HG02852 (cell line): ENCODE measurements at regions not wholly inside any gene's neighbourhood (a gene's known extent, or its start where the extent isn't known, plus 50 kb on each side); places are given as distances from the start of the nearest gene placed in this dataset.
"Not testable (repeated sequence)": the region's sequence is repeated elsewhere in the genome, so short reads cannot be mapped to it uniquely, and the experiment has no call there.

Source experiments
- ATAC-seq: cut with Tn5 transposase; IDR thresholded peaks from one replicate; pipeline ENCODE4 v1.9.1; 2021; ENCODE audit warnings: mild to moderate bottlenecking, moderate library complexity; ENCODE audit not compliant: unreplicated experiment

DNA sequence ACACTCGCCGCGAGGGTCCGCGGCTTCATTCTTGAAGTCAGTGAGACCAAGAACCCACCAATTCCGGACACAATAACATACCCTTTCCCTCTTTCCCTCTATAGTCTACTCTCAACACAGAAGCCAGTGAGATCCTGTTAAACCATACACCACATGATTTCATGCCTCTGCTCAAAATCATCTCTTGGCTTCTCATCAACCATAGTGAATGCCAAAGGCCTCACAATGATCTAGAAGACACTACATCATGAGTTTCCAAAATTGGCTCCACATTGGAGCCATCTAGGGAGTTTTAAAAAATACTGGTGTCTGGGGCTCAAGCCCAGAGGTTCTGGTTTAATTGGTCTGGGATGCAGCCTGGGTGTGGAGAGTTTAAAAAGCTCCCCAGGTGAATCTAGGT, 124.5 kb downstream of the EFNB1 start:
- ATAC-seq = no peak

DNA sequence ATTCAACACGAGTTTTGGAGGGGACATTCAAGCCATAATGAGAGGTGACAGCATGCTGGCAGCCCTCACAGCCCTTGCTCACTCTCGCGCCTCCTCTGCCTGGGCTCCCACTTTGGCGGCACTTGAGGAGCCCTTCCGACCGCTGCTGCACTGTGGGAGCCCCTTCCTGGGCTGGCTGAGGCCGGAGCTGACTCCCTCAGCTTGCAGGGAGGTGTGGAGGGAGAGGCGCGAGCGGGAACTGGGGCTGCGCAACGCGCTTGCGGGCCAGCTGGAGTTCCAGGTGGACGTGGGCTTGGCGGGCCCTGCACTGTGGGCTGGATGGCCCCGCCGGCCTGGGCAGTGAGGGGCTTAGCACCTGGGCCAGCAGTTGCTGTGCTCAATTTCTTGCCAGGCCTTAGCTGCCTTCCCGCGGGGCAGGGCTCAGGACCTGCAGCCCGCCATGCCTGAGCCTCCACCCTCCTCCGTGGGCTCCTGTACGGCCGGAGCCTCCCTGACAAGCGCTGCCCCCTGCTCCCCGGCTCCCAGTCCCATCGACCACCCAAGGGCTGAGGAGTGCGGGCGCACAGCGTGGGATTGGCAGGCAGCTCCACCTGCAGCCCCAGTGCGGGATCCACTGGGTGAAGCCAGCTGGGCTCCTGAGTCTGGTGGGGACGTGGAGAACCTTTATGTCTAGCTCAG, 123.3 kb downstream of the EFNB1 start:
- ATAC-seq = not testable (repeated sequence)

DNA sequence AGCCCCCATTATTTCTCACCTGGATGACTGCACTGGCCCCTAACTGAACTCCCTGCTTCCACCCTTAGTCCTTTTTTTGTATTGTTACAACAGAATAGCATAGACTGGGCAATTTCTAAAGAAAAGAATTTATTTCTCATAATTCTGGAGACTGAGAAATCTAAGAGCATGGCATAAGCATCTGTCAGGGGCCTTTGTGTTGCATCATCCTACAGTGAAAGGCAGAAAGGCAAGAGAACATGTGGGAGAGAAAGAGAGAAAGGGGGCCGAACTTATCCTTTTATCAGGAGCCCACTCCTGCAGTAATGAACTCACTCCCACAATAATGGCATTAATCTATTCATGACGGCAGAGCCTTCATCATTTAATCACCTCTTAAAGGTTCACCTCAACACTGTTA, 122.1 kb downstream of the EFNB1 start:
- ATAC-seq = no peak

DNA sequence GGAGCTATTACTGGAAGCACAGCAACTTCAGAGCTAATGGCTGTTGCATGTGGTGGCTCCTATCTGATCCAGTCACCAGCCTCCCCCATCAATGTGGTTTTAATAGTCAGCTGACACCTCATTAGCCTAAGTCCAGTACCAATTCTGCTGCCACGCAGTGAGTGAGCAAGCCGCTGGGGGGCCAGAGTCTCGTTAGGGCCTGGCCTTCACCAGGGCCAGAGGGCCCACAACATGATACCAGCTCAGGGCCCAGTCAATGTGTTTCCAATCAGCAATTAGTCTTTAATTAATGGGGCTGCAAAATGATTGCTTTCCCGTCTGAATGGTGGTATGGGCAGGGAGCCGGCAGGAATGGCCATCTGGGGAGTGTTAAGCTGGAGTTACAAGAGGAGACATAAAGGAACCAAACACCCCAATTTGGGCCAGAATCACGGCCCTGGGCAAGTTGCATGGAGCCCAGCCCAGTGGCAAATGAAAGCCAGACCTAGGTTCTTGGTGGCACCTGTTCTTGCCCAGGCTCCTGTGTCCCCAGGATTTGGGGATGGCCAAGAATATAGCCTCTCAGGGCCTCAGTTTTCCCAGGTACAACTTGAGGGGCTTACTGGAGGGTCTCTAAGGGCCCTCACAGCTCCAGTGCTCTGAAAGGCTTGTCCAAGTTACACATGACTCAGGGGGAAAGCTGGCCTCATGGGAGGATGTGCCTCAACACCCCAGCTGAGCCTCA, 119.2 kb downstream of the EFNB1 start:
- ATAC-seq = no peak

DNA sequence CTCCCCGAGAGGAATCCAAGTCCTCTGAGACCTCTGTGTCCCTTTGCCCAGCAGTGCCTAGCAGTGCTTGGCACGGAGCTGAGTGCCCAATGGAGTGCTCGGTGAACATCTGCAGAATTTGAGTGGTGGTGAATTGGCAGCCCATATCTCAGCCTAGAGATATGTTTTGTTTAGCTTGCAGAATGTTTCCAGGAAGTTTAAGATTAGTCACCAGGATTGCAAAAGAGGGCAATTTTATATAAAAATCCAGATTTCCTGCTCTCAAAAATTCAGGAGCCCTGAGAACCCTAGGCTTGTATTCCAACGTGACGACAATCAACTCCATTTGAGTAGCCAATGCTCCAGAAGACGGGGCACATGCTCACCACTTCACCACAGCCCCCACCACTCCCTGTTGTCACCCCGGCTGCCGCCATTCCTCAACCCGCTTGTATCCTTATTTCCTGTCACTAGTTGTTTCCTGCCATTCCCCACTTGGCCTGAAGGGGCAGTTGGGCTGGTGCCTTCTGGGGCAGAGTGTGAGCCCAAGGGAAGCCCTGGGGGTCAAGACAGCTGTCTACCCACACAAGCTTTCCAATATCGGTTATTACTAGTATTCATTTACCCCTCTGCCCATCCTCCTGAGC, 116.9 kb downstream of the EFNB1 start:
- ATAC-seq = no peak

DNA sequence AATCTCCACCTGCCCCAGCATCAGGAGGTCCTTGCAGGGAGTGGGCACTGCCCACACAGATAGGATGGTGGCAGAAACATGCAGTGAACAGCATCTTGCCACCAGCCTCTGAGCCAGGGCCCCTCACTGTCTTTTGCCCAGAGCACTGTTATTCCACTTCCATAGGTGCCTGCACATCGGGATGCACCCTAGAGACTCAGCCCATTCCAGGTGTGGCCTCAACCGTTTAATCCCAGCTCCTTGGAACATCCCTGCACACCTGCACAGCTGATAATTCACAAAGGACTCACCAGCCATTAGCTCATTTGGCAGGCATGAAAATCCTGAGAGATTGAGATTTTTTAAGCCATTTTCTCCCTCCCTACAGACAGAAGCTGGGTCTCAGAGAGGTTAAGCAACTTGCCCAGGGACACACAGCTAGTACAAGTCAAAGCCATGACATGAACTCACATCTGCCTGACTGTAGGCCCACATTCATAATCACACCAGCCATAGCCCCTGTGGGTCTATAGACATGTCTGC, 116.3 kb downstream of the EFNB1 start:
- no peak for ATAC-seq

DNA sequence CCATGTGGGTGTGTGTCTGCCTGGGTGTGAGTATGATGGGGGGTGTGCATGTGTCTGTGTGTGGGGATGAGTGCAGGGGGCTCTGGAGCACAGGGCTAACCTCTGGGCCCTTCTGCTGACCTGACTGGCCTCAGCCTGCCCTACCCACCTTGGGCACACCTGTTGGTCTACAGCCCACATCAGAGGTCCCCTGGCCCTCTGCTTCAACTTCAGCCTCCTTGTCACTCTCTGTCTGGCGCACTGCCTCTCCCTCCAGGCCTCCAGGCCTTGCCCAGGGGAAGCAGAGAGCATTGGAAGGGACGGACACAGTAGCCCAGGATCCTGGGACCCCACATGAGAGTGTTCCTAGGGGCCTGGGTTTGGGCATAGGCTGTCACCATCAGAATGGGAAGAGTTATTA, 115.4 kb downstream of the EFNB1 start:
- no peak for ATAC-seq

DNA sequence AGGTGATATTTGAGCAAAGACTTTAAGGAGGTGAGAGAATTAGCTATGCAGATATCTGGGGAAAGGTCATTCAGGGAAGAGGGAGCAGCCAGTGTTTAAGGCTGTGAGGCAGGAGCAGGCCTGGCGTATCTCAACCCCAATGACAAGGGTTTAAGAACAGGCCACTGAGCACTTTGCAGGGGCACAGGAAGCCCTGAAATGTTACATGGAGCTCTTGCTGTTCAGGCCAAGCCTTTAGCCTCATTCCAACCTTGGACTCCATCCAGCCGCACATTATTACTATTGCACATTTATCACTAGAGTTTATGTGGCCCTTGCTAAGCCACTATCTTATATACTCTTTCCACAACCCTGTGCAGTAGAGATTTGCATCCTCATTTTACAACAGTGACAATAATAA, 114.0 kb downstream of the EFNB1 start:
- no peak for ATAC-seq

DNA sequence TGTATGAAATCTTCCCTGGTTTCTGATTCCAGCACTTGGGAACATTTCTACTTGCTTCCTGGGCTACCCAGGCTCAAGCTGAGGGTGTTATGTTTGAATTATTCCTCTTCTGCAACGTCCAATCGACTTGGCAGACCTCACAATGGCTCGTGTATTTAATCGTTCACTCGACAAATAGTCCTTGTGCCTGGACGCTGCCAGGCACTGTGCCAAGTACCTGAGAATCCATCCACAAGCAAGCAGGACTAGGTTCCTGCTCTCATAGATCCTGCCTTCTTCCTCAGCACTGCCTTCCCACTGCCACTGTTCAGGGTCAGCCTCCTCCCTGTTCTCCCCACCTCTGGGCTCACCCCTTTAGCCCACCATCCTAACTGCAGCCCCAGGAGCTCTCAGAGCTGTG, 113.3 kb downstream of the EFNB1 start:
- ATAC-seq = no peak

DNA sequence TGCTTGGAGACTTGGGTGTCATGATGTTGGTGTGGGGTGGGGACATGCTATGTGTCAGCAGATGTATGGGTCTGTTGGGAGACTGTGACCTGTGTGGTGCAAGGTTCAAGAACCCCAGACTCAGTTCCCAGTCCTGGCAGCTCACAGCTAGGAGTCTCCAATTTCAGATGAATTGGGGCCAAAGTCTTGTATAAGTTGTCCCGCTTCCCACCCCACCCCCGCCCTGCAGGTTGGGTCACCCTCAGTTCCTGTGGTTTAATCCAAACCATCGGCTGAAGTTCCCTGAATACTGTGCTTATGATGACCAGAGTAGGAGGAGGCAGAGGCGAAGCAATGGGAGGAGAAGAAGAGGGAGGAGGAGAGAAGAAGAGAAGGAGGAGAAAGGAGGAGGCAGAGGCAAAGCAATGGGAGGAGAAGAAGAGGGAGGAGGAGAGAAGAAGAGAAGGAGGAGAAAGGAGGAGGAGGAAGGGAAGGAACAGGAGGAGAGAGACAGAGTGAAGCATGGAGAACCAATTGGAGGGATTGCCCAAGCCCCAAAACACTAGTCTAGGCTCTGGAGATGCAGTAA, 112.6 kb downstream of the EFNB1 start:
- no peak for ATAC-seq

DNA sequence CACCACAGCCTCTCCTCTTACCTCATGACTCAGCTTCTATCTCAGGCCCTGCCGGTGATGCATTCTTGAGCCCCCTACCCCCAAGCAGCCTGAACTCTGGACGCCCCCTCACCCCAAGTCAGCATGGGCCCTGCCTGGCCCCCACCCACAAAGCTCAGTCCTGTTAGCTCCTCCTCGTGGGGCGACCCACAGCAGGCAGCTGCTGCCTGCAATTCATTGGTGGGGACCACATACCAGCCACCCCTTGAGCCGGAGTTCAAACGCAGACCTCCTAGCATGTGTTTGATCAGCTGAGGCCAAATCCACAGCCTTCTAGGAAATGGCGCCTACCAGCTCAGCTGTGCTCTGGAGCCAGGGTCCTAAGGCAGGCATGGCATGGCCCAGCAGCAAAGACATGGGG, 111.8 kb downstream of the EFNB1 start:
- ATAC-seq = no peak

DNA sequence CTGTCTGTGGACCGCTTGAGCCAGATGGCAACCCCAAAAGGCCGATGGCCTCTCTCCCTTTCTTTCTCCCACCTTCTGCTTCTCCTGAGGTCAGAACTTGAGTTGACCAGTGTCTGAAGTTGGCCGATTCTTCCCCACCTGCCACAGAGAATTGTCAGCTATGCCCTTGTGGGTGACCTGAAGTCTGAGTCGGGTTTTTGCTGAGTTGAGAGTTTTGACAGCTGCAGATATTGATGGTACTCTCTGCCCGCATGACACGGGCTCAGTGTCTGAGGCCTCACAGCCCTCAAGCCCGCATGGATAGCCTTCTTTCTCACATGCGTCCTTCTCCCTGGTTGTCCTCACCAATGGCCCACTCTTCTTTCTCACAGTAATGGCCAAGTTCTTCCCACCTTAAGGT, 111.0 kb downstream of the EFNB1 start:
- no peak for ATAC-seq

DNA sequence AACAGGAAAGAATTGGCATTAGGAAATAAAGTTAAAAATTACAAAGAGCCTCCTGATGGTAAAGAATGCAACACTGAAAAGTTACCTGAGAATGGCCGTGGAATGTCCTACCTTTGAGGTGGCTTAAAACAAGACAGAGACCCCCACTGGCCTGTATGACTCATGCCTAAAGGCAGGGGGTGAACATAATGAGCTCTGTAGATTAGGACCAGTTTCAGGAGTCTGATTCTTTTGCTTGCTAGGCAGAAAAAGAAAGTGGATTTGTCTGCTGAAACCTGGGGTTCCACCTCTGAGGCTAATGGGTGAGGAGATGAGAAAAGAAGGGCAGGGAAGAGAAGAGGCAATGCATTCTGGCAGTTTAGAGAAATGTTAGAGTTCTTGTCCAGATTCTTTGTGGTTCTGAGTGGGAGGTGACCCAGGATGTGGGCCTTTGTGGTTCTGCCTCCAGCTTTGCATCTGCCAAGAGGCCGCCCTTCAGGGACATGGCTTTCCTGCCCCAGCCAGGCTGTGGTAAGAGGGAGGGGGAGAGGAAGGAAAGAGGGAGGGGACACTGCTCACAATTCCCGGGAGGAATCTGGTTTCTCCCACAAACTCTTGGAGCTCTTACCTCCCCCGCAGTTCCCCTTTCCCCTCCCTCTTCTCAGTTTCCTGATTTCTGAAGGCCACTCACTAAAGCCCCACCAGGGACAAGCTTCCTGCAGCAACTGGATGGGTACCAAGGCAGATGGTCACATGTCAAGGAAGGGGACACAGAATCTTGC, 109.6 kb downstream of the EFNB1 start:
- no peak for ATAC-seq

DNA sequence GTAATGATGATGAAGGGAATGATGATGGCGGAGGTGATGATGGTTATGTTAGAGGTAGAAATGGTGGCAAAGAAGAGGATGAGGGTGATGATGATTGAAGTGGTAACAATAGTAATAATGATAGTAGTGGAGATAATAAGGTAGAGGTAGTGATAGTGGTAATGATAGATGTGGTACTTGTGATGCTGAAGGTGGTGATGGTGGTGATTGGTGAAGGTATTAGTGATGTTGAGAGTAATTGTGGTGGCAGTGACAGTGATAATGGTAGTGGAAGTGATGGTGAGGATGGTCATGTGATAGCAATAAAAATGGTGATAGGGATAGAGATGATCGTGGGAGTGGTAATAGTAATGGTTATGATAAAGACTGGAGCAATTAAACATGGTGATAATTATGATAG, 108.8 kb downstream of the EFNB1 start:
- no peak for ATAC-seq

DNA sequence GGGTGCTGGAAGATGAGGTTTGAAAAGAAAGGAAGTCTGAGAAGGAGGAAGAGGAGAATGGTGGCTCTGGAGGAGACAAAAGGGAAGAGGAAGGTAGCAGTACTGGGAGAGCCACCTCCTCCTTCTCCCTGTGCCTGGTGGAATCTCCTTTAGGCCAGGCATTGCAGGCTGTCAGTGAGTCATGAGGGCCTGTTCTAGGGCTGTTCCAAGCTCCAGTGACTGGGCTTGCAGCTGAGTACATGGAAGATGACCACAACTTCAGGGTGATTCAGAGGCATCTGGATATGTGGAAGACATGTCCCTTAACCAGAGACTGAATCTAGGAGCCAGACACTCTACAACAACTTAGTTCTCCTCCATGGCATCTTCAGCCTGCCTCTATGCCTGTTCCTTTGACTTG, 107.8 kb downstream of the EFNB1 start:
- no peak for ATAC-seq

DNA sequence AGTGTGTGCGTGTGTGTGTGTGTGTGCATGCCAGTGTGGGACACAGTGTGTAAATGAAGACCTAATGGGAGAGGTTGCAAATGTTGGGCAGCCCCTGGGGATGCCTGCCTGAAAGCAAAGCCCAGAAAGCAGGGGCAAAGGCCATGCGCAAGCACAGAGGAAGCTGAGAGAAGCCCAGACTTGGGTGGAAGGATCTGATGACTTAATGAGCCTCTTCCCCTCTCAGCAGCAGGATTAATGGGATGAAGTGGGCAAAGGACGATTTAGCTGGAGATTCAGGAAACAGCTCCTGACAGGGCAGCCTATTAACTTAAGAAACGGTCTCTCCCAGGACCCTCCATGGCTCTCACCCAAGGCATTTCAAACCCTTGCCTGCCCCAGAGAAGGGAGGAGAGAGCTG, 107.3 kb downstream of the EFNB1 start:
- ATAC-seq = no peak

DNA sequence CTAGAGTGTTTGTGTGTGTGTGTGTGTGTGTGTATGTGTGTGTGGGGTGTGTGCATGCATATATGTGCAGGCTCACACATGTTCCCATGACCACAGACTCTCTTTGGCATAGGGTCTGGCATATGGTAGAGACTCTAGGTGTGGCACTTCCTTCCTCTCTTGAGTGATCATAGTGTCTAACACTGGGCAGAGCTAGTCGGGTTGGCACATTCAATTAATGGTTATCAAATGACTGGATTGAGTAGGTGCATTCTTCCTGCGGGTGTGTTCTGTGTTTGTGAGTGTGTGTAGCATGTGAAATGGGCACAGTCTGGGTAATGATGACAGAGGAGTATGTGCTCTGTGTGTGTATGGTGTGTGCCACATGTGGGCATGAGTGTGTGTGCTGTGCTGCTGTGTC, 106.5 kb downstream of the EFNB1 start:
- ATAC-seq = no peak

DNA sequence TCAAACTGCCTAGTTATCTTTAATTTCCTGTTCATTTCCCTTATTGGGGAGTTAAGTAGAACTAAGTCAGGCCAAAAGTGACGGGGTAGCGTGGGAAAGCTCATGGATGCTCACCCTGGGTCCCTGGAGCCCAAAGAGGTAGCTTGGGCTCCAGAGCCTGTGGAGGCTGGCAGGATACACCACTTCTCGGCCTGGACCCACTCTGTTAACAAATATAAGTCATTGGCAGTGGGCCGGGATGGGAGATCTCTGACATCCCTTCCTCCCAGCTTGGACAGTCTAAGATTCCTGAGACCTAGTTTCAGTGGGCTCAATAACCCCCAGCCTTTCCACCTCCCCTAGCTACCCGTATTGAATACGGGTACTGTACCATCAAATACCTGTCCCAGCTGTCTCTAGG, 106.1 kb downstream of the EFNB1 start:
- ATAC-seq = no peak

DNA sequence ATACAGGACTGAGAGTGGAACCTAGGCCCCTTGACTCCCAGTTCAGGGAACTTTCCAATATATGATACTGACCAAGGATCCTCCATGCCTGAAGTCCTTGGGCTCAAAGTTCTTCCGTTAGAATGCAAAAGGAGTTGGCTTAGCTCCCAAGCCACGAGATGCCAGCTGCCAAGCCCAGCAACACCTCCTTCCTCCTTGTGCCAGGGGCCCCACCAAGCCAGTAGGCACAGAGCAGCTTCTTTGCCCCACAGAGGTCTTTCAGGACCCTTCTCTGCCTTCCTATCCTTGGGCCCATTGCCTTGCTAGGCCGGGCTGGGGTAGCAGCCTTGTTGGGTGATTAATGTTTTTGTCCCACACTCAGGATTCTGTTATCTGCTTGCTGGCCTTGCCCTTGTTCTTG, 105.6 kb downstream of the EFNB1 start:
- no peak for ATAC-seq

DNA sequence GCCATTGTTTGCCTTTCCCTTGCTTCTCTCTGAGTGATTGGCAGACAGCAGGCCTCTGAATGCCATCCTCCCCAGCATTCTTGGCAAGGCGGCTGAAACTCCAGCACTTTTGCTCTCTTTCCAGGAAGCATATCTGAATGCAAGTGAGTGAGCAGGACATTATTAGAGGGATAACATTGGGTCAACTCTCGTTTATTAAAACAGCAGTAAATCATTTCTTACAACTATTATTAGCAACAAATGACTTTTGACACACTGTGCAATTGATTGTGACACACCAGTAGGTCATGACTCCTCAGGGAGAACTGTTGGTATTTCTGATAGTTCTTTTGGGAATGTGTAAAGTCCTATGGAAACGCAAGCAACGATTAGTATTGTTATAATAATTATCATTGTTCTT, 103.8 kb downstream of the EFNB1 start:
- no peak for ATAC-seq

DNA sequence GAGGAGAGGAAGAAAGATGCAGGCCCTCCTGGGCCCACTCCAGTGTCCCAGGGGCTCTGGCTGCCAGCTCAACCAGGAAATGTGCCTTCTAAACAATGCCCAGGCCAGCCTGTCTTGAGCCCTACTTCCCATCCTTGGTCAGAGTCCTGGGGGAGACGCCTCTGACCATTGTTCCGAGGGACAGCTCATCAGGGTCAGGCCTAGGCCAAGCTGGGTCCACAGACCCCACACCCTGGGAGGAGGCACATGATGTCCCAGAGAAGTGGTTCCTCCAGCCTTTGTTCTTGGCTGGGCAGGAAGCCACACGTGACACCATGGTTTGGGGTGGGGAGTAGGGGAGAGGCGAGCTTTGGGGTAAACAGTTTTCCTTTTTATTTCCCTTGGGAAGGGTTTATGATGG, 102.5 kb downstream of the EFNB1 start:
- no peak for ATAC-seq
